Neural crest cell (in vitro differentiated cells): ENCODE measurements at regions not wholly inside any gene's neighbourhood (a gene's known extent, or its start where the extent isn't known, plus 50 kb on each side); places are given as distances from the start of the nearest gene placed in this dataset.

Experiments
- DNase-seq: peaks from one replicate; pipeline ENCODE4 v3.0.0; 2021; ENCODE audit warnings: low read depth, mixed read lengths, low spot score
- H3K27ac Mint-ChIP-seq: one replicate; pipeline ENCODE4 v1.8.0; 2021; ENCODE audit warnings: mild to moderate bottlenecking, mixed read lengths; ENCODE audit not compliant: unreplicated experiment
- H3K27me3 Mint-ChIP-seq: 2 replicates; pipeline ENCODE4 v1.8.0; 2021; ENCODE audit warnings: low read depth, mild to moderate bottlenecking, mixed read lengths
- H3K36me3 Mint-ChIP-seq: 2 replicates; pipeline ENCODE4 v1.8.0; 2021; ENCODE audit warnings: low read depth, mild to moderate bottlenecking, mixed read lengths
- H3K4me1 Mint-ChIP-seq: 2 replicates; pipeline ENCODE4 v1.8.0; 2021; ENCODE audit warnings: mixed read lengths
- H3K4me3 Mint-ChIP-seq: one replicate; pipeline ENCODE4 v1.8.0; 2021; ENCODE audit warnings: mild to moderate bottlenecking, mixed read lengths
- H3K9me3 Mint-ChIP-seq: 2 replicates; pipeline ENCODE4 v1.8.0; 2021; ENCODE audit warnings: mixed read lengths
- CTCF ChIP-seq: fragments of 200-600 bp; sonication (generic); conservative IDR thresholded peaks from 2 replicates; pipeline ENCODE4 v1.5.0; 2021; ENCODE audit warnings: antibody characterized with exemption, mild to moderate bottlenecking

- Mint-ChIP-seq H3K4me3 (no peak overlapping the region), H3K27ac (no peak overlapping the region)
Measured at GRCh38 chr6:166106076-166106686, 61.5 kb downstream of the TBXT start.

DNA sequence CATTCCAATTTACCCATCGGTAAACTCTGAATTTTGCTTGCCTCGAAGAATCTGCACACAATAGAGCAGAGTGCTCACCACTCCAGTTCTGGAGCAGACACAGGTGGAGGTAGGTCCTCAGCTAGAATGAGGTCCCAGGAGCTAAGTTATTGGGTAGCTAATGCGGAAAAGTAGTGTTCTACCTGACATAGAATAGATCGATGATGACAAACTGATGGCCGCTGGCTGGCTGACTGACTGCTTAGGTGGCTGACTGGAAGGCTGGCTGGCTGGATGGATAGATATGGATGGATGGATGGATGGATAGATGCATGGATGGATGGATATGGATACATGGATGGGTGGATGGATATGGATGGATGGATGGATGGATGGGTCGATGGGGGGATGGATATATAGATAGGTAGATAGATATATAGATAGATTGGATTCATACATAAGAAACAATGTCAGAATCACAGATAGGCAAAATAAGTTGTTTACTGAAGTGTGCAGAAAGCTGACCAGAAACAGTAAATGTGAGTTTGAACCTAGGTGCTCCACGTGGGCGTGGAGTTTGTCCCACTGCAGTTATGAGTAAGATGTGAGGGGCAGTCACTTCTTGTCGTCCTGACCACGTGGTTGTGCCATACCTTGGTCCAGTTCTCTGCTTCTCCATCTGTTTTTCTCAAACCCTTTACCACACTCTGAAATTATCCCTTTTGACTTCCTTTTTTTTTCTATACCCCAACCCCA lies 62.1 kb downstream of the TBXT start:
- peaks cover 11% of the 10 kb centered on the region for H3K36me3 Mint-ChIP-seq
- peaks cover 5% of the 10 kb centered on the region for H3K4me1 Mint-ChIP-seq
- H3K27ac Mint-ChIP-seq = no peak overlapping the region
- no peak for TF ChIP-seq CTCF
- H3K9me3 Mint-ChIP-seq = peaks cover 10% of the 10 kb centered on the region
- peaks cover 41% of the 10 kb centered on the region for H3K27me3 Mint-ChIP-seq
- no peak for DNase-seq
- no peak overlapping the region for H3K4me3 Mint-ChIP-seq

More at GRCh38 chr6:166106076-166106686, 61.5 kb downstream of the TBXT start:
- peaks cover 7% of the 10 kb centered on the region for H3K36me3 Mint-ChIP-seq
- peaks cover 5% of the 10 kb centered on the region for H3K4me1 Mint-ChIP-seq
- peak; percentile 87 for DNase-seq
- H3K27me3 Mint-ChIP-seq = peaks cover 37% of the 10 kb centered on the region
- TF ChIP-seq CTCF = peak; percentile 98
- peaks cover 7% of the 10 kb centered on the region for H3K9me3 Mint-ChIP-seq

GRCh38 chr6:166104872-166105271 lies 62.8 kb downstream of the TBXT start:
- H3K27ac Mint-ChIP-seq = peak overlapping the region; percentile 53
- H3K4me3 Mint-ChIP-seq = no peak overlapping the region
- H3K27me3 Mint-ChIP-seq = peaks cover 38% of the 10 kb centered on the region
- no peak for DNase-seq
- H3K36me3 Mint-ChIP-seq = peaks cover 11% of the 10 kb centered on the region
- H3K9me3 Mint-ChIP-seq = peaks cover 10% of the 10 kb centered on the region
- no peak for TF ChIP-seq CTCF
- H3K4me1 Mint-ChIP-seq = peaks cover 5% of the 10 kb centered on the region

DNA sequence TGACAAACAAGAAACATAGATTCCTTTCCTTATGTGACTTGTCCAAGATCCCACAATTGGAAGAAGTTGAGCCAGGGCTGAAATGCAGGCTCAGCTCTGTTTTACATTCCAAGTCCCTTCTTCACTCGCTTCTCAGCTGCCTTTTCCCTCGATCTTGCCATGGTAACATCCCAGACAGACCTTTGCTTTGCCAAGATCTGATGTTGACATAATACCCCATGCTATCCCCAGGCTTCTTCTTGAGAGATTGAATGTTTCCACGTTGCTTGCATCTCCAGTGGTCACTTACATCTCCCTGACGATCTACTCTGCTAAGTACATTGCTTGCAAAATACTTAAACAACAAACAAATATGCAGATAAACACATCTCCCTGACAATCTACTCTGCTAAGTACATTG lies 63.5 kb downstream of the TBXT start:
- peaks cover 10% of the 10 kb centered on the region for H3K9me3 Mint-ChIP-seq
- DNase-seq = no peak
- peaks cover 11% of the 10 kb centered on the region for H3K36me3 Mint-ChIP-seq
- no peak for TF ChIP-seq CTCF
- no peak overlapping the region for H3K27ac Mint-ChIP-seq
- no peak overlapping the region for H3K4me3 Mint-ChIP-seq
- peaks cover 5% of the 10 kb centered on the region for H3K4me1 Mint-ChIP-seq
- H3K27me3 Mint-ChIP-seq = peaks cover 35% of the 10 kb centered on the region

GRCh38 chr6:166101819-166102419 lies 65.7 kb downstream of the TBXT start:
- DNase-seq = no peak
- H3K27me3 Mint-ChIP-seq = peaks cover 28% of the 10 kb centered on the region
- no peak overlapping the region for H3K27ac Mint-ChIP-seq
- no peak for TF ChIP-seq CTCF
- no peak overlapping the region for H3K4me3 Mint-ChIP-seq
- peaks cover 10% of the 10 kb centered on the region for H3K9me3 Mint-ChIP-seq
- H3K36me3 Mint-ChIP-seq = peaks cover 11% of the 10 kb centered on the region
- H3K4me1 Mint-ChIP-seq = peaks cover 15% of the 10 kb centered on the region
